GM19324 (cell line): ENCODE measurements at regions not wholly inside any gene's neighbourhood (a gene's known extent, or its start where the extent isn't known, plus 50 kb on each side); places are given as distances from the start of the nearest gene placed in this dataset.
A peak's percentile ranks its signal among the peaks of the same experiment; 100 is the strongest.
"Not testable (repeated sequence)": the region's sequence is repeated elsewhere in the genome, so short reads cannot be mapped to it uniquely, and the experiment has no call there.

ENCODE experiments used
- ATAC-seq: cut with Tn5 transposase; IDR thresholded peaks from one replicate; pipeline ENCODE4 v1.9.1; 2021; ENCODE audit warnings: mild to moderate bottlenecking, moderate library complexity; ENCODE audit not compliant: unreplicated experiment, low FRiP score

- ATAC-seq = not testable (repeated sequence)
These were observed 85.4 kb upstream of the METTL9 start for GRCh38 chr16:21513812-21514473.

DNA sequence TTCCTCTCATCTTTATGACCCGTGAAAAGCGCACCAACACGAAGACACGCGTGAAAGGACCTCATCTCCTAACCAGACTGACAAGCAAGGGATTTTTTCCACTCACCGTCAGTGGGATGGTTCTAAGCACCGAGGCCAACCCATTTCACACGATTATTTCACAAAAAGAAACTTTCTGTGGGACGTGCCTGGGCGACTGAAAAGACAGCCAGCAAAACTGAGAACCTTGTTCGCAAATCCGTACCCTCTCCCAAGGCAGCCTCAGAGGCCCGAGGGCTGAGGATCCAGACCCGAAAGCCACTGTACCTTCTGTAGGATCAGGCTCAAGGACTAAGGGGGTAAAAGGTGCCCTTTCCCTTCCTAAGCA is 84.9 kb upstream of the METTL9 start:
- not testable (repeated sequence) for ATAC-seq

- not testable (repeated sequence) for ATAC-seq
These were observed 82.7 kb upstream of the METTL9 start for GRCh38 chr16:21516705-21517040.

GRCh38 chr16:21517263-21517662 is 82.1 kb upstream of the METTL9 start:
- not testable (repeated sequence) for ATAC-seq

- ATAC-seq = not testable (repeated sequence)
These were observed 79.8 kb upstream of the METTL9 start for GRCh38 chr16:21519361-21520133.

- peak; percentile 73 for ATAC-seq
These were observed 79.0 kb upstream of the METTL9 start for GRCh38 chr16:21520134-21521047.

GRCh38 chr16:21521048-21521389 is 78.4 kb upstream of the METTL9 start:
- not testable (repeated sequence) for ATAC-seq

- not testable (repeated sequence) for ATAC-seq
These were observed 77.8 kb upstream of the METTL9 start for GRCh38 chr16:21521390-21522143.

GRCh38 chr16:21522846-21523245 is 76.5 kb upstream of the METTL9 start:
- not testable (repeated sequence) for ATAC-seq

GRCh38 chr16:21523411-21524067 is 75.8 kb upstream of the METTL9 start:
- no peak for ATAC-seq

- no peak for ATAC-seq
These were observed 75.2 kb upstream of the METTL9 start for GRCh38 chr16:21524068-21524751.

DNA sequence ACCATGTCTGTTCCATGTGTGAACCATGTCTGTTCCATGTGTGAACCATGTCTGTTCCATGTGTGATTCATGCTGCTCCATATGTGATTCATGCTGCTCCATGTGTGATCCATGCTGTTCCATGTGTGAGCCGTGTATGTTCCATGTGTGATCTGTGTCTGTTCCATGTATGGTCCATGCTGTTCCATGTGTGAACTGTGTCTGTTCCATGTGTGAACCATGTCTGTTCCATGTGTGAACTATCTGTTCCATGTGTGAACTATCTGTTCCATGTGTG is 74.7 kb upstream of the METTL9 start:
- not testable (repeated sequence) for ATAC-seq

GRCh38 chr16:21525029-21525895 is 74.1 kb upstream of the METTL9 start:
- ATAC-seq = not testable (repeated sequence)

- not testable (repeated sequence) for ATAC-seq
These were observed 73.1 kb upstream of the METTL9 start for GRCh38 chr16:21525956-21526922.

DNA sequence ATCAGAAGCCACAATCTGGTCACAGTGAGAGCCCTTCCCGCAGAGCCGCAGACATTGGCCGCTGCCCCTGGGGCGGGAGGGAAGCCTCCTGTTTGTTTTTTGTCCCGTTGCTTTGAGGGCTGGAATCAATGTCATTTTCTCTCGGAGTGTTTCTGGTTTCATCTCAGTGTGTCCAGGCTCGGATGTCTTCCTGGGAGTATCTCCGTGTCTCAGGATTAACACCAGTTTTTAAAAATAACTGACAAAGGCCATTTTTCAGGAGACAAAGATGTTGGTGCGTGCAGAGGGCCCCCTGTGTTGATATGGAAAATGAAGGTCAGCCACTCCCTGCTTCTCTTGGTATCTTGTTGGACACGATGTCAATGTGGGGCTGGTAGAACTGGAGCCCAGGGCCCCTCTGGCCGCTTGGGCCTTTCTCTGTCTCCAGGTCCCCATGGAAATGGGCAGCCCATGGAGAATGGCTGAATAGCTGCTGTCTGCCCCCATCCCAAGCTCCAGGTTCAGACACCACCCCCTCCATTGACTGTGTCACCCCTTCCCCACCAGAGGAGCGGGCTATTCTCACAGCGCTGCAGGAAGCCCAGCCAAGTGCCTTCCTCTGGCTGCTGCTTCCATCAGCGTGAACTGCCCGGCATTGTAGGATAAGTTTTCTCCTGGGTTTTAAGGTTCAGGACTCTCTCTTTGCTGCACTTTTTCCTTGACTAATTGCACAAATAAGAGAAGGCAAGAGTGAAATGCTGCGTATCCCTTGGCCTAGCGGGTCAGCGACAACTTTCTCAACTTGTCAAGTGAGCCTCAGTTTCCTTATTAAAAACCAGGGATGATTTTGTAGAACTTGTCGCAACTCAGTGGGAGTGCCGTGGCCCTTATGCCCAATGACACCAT is 72.2 kb upstream of the METTL9 start:
- no peak for ATAC-seq

DNA sequence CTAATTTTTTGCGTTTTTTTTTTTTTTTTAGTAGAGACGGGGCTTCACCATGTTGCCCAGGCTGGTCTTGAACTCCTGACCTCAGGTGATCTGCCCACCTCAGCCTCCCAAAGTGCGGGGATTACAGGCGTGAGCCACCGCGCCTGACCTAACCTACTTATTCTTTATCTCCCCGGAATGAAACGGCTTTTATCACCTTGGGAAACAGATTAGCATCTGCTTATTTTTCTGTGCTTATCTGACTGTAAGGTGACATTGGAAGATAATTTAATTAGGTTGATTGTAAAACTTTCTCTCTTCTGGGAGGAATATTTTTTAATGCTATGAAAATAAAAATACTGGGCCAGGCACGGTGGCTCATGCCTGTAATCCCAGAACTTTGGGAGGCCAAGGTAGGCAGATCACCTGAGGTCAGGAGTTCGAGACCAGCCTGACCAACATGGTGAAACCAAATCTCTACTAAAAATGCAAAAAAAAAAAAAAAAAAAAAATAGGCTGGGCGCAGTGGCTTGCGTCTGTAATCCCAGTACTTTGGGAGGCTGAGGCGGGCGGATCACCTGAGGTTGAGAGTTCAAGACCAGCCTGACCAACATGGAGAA is 70.2 kb upstream of the METTL9 start:
- ATAC-seq = not testable (repeated sequence)
